ENCODE measurements at regions not wholly inside any gene's neighbourhood (a gene's known extent, or its start where the extent isn't known, plus 50 kb on each side); places are given as distances from the start of the nearest gene placed in this dataset.

DNA sequence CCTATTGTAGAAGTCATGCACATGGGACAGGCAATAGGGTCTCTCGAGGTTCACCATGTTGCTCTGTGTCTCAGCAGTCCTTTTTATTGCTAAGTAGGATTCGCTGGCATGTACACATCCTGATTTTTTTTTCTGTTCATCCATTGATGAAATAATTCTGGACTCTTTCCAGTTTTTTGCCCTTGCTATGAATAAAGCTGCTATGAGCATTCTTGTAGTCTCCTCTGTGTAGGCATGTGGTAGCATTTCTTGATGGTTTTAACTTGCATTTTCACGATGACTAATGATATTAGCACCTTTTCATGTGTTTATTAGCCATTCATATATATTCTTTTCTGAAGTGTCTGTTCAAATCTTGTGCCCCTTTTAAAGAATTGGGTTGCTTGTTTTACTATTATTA is 65.8 kb upstream of the EDAR start:
- TF ChIP-seq, protein P1, sequence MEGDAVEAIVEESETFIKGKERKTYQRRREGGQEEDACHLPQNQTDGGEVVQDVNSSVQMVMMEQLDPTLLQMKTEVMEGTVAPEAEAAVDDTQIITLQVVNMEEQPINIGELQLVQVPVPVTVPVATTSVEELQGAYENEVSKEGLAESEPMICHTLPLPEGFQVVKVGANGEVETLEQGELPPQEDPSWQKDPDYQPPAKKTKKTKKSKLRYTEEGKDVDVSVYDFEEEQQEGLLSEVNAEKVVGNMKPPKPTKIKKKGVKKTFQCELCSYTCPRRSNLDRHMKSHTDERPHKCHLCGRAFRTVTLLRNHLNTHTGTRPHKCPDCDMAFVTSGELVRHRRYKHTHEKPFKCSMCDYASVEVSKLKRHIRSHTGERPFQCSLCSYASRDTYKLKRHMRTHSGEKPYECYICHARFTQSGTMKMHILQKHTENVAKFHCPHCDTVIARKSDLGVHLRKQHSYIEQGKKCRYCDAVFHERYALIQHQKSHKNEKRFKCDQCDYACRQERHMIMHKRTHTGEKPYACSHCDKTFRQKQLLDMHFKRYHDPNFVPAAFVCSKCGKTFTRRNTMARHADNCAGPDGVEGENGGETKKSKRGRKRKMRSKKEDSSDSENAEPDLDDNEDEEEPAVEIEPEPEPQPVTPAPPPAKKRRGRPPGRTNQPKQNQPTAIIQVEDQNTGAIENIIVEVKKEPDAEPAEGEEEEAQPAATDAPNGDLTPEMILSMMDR (IDR thresholded peaks at IDR 0.05): no peak
- TF ChIP-seq POLR2A (IDR thresholded peaks at IDR 0.05): no peak
- TF ChIP-seq POLR2AphosphoS5 (IDR thresholded peaks at IDR 0.05): no peak
- no peak for TF ChIP-seq EP300 (IDR thresholded peaks at IDR 0.05)

All from upper lobe of left lung (tissue), 4 donors.